ENCODE measurements at regions not wholly inside any gene's neighbourhood (a gene's known extent, or its start where the extent isn't known, plus 50 kb on each side); places are given as distances from the start of the nearest gene placed in this dataset.
A peak's percentile ranks its signal among the peaks of the same experiment; 100 is the strongest.

- no peak overlapping the region for H3K9ac ChIP-seq
- Mint-ChIP-seq H3K4me3 (no peak overlapping the region), H3K4me1 (peaks cover 6% of the 10 kb centered on the region), H3K27ac (no peak overlapping the region), H3K27me3 (ENCODE audit: insufficient read depth, low read depth) (no peaks in the 10 kb centered on the region), H3K9me3 (peaks cover 2% of the 10 kb centered on the region), H3K36me3 (no peaks in the 10 kb centered on the region)
- no peaks in the 10 kb centered on the region for H3K27me3 ChIP-seq
- H3K36me3 ChIP-seq = no peaks in the 10 kb centered on the region
- H3K4me3 ChIP-seq = no peak overlapping the region
- H2AFZ ChIP-seq (replicated peaks) = no peak overlapping the region
- no peak for TF ChIP-seq EZH2 (IDR thresholded peaks at IDR 0.05)
- no peak for TF ChIP-seq EZH2phosphoT487 (IDR thresholded peaks at IDR 0.05)
- TF ChIP-seq CTCF (IDR thresholded peaks at IDR 0.05) = no peak
- H3K79me2 ChIP-seq (ENCODE audit: low read depth) = no peaks in the 10 kb centered on the region
- no peak for DNase-seq (ENCODE audit: low spot score)
- no peaks in the 10 kb centered on the region for H3F3A ChIP-seq (ENCODE audit: low read depth)
- no peaks in the 10 kb centered on the region for H3K4me1 ChIP-seq
- no peaks in the 10 kb centered on the region for H4K20me1 ChIP-seq (ENCODE audit: low read depth)
- H3K9me3 ChIP-seq (ENCODE audit: low read depth) = no peaks in the 10 kb centered on the region
- H3K27ac ChIP-seq = no peak overlapping the region
- no peak overlapping the region for H3K4me2 ChIP-seq
These were observed 687.8 kb upstream of the DDX18 start for GRCh38 chr2:117126656-117127055.

- Histone ChIP-seq H3K79me2 (ENCODE audit: low read depth) (no peaks in the 10 kb centered on the region), H3K4me3 (no peak overlapping the region), H3F3A (ENCODE audit: low read depth) (no peaks in the 10 kb centered on the region), H2AFZ (replicated peaks) (no peak overlapping the region), H3K9ac (no peak overlapping the region), H3K27ac (no peak overlapping the region), H3K36me3 (no peaks in the 10 kb centered on the region), H3K4me2 (no peak overlapping the region), H4K20me1 (ENCODE audit: low read depth) (no peaks in the 10 kb centered on the region), H3K4me1 (no peaks in the 10 kb centered on the region), H3K27me3 (no peaks in the 10 kb centered on the region), H3K9me3 (ENCODE audit: low read depth) (no peaks in the 10 kb centered on the region)
- H3K4me3 Mint-ChIP-seq = no peak overlapping the region
- H3K27me3 Mint-ChIP-seq (ENCODE audit: insufficient read depth, low read depth) = no peaks in the 10 kb centered on the region
- TF ChIP-seq EZH2phosphoT487 (IDR thresholded peaks at IDR 0.05) = no peak
- no peak for TF ChIP-seq CTCF (IDR thresholded peaks at IDR 0.05)
- no peak for TF ChIP-seq EZH2 (IDR thresholded peaks at IDR 0.05)
- H3K9me3 Mint-ChIP-seq = peaks cover 2% of the 10 kb centered on the region
- DNase-seq (ENCODE audit: low spot score) = no peak
- H3K4me1 Mint-ChIP-seq = peaks cover 6% of the 10 kb centered on the region
- H3K27ac Mint-ChIP-seq = peak overlapping the region; percentile 5
- H3K36me3 Mint-ChIP-seq = no peaks in the 10 kb centered on the region
These were observed 686.8 kb upstream of the DDX18 start for GRCh38 chr2:117127680-117128079.

- Mint-ChIP-seq H3K4me3 (no peak overlapping the region), H3K9me3 (peaks cover 2% of the 10 kb centered on the region), H3K4me1 (peaks cover 6% of the 10 kb centered on the region), H3K36me3 (no peaks in the 10 kb centered on the region), H3K27ac (no peak overlapping the region), H3K27me3 (ENCODE audit: insufficient read depth, low read depth) (no peaks in the 10 kb centered on the region)
- no peak overlapping the region for H3K9ac ChIP-seq
- no peak overlapping the region for H3K4me3 ChIP-seq
- H3K4me1 ChIP-seq = no peaks in the 10 kb centered on the region
- no peaks in the 10 kb centered on the region for H3K36me3 ChIP-seq
- H3K27ac ChIP-seq = no peak overlapping the region
- H3K79me2 ChIP-seq (ENCODE audit: low read depth) = no peaks in the 10 kb centered on the region
- H3F3A ChIP-seq (ENCODE audit: low read depth) = no peaks in the 10 kb centered on the region
- H4K20me1 ChIP-seq (ENCODE audit: low read depth) = no peaks in the 10 kb centered on the region
- H3K27me3 ChIP-seq = no peaks in the 10 kb centered on the region
- H3K4me2 ChIP-seq = no peak overlapping the region
- no peak for DNase-seq (ENCODE audit: low spot score)
- H2AFZ ChIP-seq (replicated peaks) = no peak overlapping the region
- no peaks in the 10 kb centered on the region for H3K9me3 ChIP-seq (ENCODE audit: low read depth)
- no peak for TF ChIP-seq CTCF (IDR thresholded peaks at IDR 0.05)
- TF ChIP-seq EZH2 (IDR thresholded peaks at IDR 0.05) = no peak
- no peak for TF ChIP-seq EZH2phosphoT487 (IDR thresholded peaks at IDR 0.05)
These were observed 686.0 kb upstream of the DDX18 start for GRCh38 chr2:117128461-117128860.

- no peak overlapping the region for H3K27ac Mint-ChIP-seq
- no peaks in the 10 kb centered on the region for H3K36me3 ChIP-seq
- no peak for TF ChIP-seq CTCF (IDR thresholded peaks at IDR 0.05)
These were observed 677.1 kb upstream of the DDX18 start for GRCh38 chr2:117137371-117137770.

More at GRCh38 chr2:117137371-117137770, 677.1 kb upstream of the DDX18 start:
- H3K27me3 ChIP-seq = no peaks in the 10 kb centered on the region
- no peak overlapping the region for H3K4me3 Mint-ChIP-seq
- no peaks in the 10 kb centered on the region for H3F3A ChIP-seq (ENCODE audit: low read depth)
- H3K27ac ChIP-seq = no peak overlapping the region
- H3K27me3 Mint-ChIP-seq (ENCODE audit: insufficient read depth, low read depth) = no peaks in the 10 kb centered on the region
- no peaks in the 10 kb centered on the region for H3K9me3 ChIP-seq (ENCODE audit: low read depth)
- no peak overlapping the region for H3K4me3 ChIP-seq
- H3K4me2 ChIP-seq = no peak overlapping the region
- H3K9me3 Mint-ChIP-seq = no peaks in the 10 kb centered on the region
- H3K79me2 ChIP-seq (ENCODE audit: low read depth) = no peaks in the 10 kb centered on the region
- no peaks in the 10 kb centered on the region for H4K20me1 ChIP-seq (ENCODE audit: low read depth)
- H2AFZ ChIP-seq (replicated peaks) = no peak overlapping the region
- H3K9ac ChIP-seq = no peak overlapping the region
- no peak for DNase-seq (ENCODE audit: low spot score)
- H3K36me3 Mint-ChIP-seq = no peaks in the 10 kb centered on the region
- no peaks in the 10 kb centered on the region for H3K4me1 Mint-ChIP-seq
- H3K4me1 ChIP-seq = no peaks in the 10 kb centered on the region

Measured in neural progenitor cell (in vitro differentiated cells).